PC-9 (cell line): ENCODE measurements at regions not wholly inside any gene's neighbourhood (a gene's known extent, or its start where the extent isn't known, plus 50 kb on each side); places are given as distances from the start of the nearest gene placed in this dataset.

Source experiments
- BruUV-seq: library from RNA; stranded (reverse); fragments of 400-500 nt; replicated peaks from 2 replicates; lab custom pipeline; 2021; lab: Mats Ljungman, UMichigan
- CTCF ChIA-PET: fragments of 300-600 bp; sonication (Branson Sonifier 250); formaldehyde crosslinking; loops from one replicate; lab custom pipeline; 2022; ENCODE audit warnings: antibody characterized with exemption; lab: Charles Lee
- POLR2A ChIA-PET: fragments of 300-600 bp; sonication (Branson Sonifier 250); formaldehyde crosslinking; loops from one replicate; lab custom pipeline; 2022; ENCODE audit warnings: antibody characterized with exemption; ENCODE audit not compliant: unreplicated experiment; lab: Charles Lee
- DNase-seq, 2 experiments: peaks; one replicate each; pipeline versions ENCODE4 v3.0.0 to v3.0.0-alpha.2; 2015 to 2022; ENCODE audit warnings: mixed read lengths in 1 of 2
- H2AFZ ChIP-seq: fragments of 200-600 bp; sonication (generic); 2 replicates; pipeline ENCODE4 v1.8.1; 2017; ENCODE audit warnings: antibody characterized with exemption
- H3F3A ChIP-seq: fragments of 200-600 bp; sonication (generic); 2 replicates; pipeline ENCODE4 v1.8.1; 2017; ENCODE audit warnings: antibody characterized with exemption, mild to moderate bottlenecking, low read depth; ENCODE audit not compliant: insufficient read depth
- H3K27ac ChIP-seq: fragments of 200-600 bp; sonication (generic); 2 replicates; pipeline ENCODE4 v1.6.1; 2016; ENCODE audit warnings: mixed run types
- H3K27me3 ChIP-seq: fragments of 200-600 bp; sonication (generic); 2 replicates; pipeline ENCODE4 v1.6.1; 2016; ENCODE audit warnings: low read depth, mixed run types; ENCODE audit not compliant: insufficient read depth
- H3K36me3 ChIP-seq: fragments of 200-600 bp; sonication (generic); 2 replicates; pipeline ENCODE4 v1.6.1; 2016; ENCODE audit warnings: low read depth, mixed run types
- H3K4me1 ChIP-seq: fragments of 200-600 bp; sonication (generic); replicated peaks from 2 replicates; pipeline ENCODE4 v1.6.1; 2016; ENCODE audit warnings: mixed run types; ENCODE audit not compliant: insufficient read depth
- H3K4me2 ChIP-seq: fragments of 200-600 bp; sonication (generic); 2 replicates; pipeline ENCODE4 v1.6.1; 2017; ENCODE audit warnings: mixed run types
- H3K4me3 ChIP-seq: fragments of 200-600 bp; sonication (generic); 2 replicates; pipeline ENCODE4 v1.6.1; 2016; ENCODE audit warnings: mixed run types
- H3K79me2 ChIP-seq: fragments of 200-600 bp; sonication (generic); 2 replicates; pipeline ENCODE4 v1.6.1; 2017; ENCODE audit warnings: low read depth, mixed run types
- H3K9me2 ChIP-seq: fragments of 200-600 bp; sonication (generic); 2 replicates; pipeline ENCODE4 v1.8.1; 2017; ENCODE audit warnings: mild to moderate bottlenecking; ENCODE audit not compliant: insufficient read depth
- H3K9me3 ChIP-seq: fragments of 200-600 bp; sonication (generic); 2 replicates; pipeline ENCODE4 v1.8.1; 2016; ENCODE audit warnings: low read depth; ENCODE audit not compliant: insufficient read depth
- H4K20me1 ChIP-seq: fragments of 200-600 bp; sonication (generic); 2 replicates; pipeline ENCODE4 v1.8.1; 2017; ENCODE audit not compliant: insufficient read depth
- CTCF ChIP-seq: fragments of 200-600 bp; sonication (generic); conservative IDR thresholded peaks from 2 replicates; pipeline ENCODE4 v1.6.1; 2017; ENCODE audit warnings: mixed run types, antibody characterized with exemption, mild to moderate bottlenecking, moderate library complexity
- EZH2 ChIP-seq: fragments of 200-600 bp; sonication (generic); IDR thresholded peaks from 2 replicates; pipeline ENCODE4 v1.8.0; 2017; ENCODE audit warnings: antibody characterized with exemption, low read depth
- intact Hi-C: fragments of 100-400 bp; cut with micrococcal nuclease; formaldehyde crosslinking; loops from one replicate; pipeline ENCODE4 v1.10.0; 2022; ENCODE audit not compliant: unreplicated experiment

GRCh38 chrX:121504153-121504552 lies 456.7 kb downstream of the GLUD2 start:
- Histone ChIP-seq H3K79me2 (no peaks in the 10 kb centered on the region), H3K9me2 (no peaks in the 10 kb centered on the region; the same call in 1 of the 2 replicates), H4K20me1 (no peaks in the 10 kb centered on the region), H3K4me1 (no peaks in the 10 kb centered on the region), H3K27me3 (no peaks in the 10 kb centered on the region), H3K27ac (no peak overlapping the region), H2AFZ (no peak overlapping the region), H3K4me3 (no peak overlapping the region), H3K9me3 (no peaks in the 10 kb centered on the region), H3K4me2 (no peak overlapping the region), H3F3A (no peaks in the 10 kb centered on the region), H3K36me3 (no peaks in the 10 kb centered on the region)
- TF ChIP-seq EZH2 (no peak), CTCF (no peak)
- BruUV-seq, result no TSS peak
- ChIA-PET POLR2A (no interaction called here), CTCF (no interaction called here)
- DNase-seq, result no peak
- intact Hi-C loops, result no loop called here

- no peak overlapping the region for H3K27ac ChIP-seq
- H3K79me2 ChIP-seq, result no peaks in the 10 kb centered on the region
- H3K4me1 ChIP-seq, result no peaks in the 10 kb centered on the region
- ChIA-PET CTCF (no interaction called here), POLR2A (no interaction called here)
- intact Hi-C loops, result no loop called here
- H2AFZ ChIP-seq, result no peak overlapping the region
- DNase-seq, result no peak
- H3K4me2 ChIP-seq, result no peak overlapping the region
- no TSS peak for BruUV-seq
- H3F3A ChIP-seq, result no peaks in the 10 kb centered on the region
- no peaks in the 10 kb centered on the region for H4K20me1 ChIP-seq
- no peak for TF ChIP-seq CTCF
- no peak for TF ChIP-seq EZH2
- H3K9me3 ChIP-seq, result no peaks in the 10 kb centered on the region; the same call in 1 of the 2 replicates
- H3K27me3 ChIP-seq, result no peaks in the 10 kb centered on the region
- no peak overlapping the region for H3K4me3 ChIP-seq
- no peaks in the 10 kb centered on the region for H3K9me2 ChIP-seq
- no peaks in the 10 kb centered on the region for H3K36me3 ChIP-seq
These were observed 498.9 kb downstream of the GLUD2 start for GRCh38 chrX:121546317-121546716.

GRCh38 chrX:121558886-121559285 lies 511.5 kb downstream of the GLUD2 start:
- no peaks in the 10 kb centered on the region for H3K9me2 ChIP-seq
- POLR2A ChIA-PET, result no interaction called here
- intact Hi-C loops, result no loop called here
- H3K4me1 ChIP-seq, result no peaks in the 10 kb centered on the region
- no peak for DNase-seq
- no peaks in the 10 kb centered on the region for H3K9me3 ChIP-seq
- H3K36me3 ChIP-seq, result no peaks in the 10 kb centered on the region
- H2AFZ ChIP-seq, result no peak overlapping the region
- CTCF ChIA-PET, result no interaction called here
- H4K20me1 ChIP-seq, result no peaks in the 10 kb centered on the region
- no peak overlapping the region for H3K4me2 ChIP-seq
- H3K27me3 ChIP-seq, result no peaks in the 10 kb centered on the region
- H3F3A ChIP-seq, result no peaks in the 10 kb centered on the region
- no peak overlapping the region for H3K4me3 ChIP-seq
- no peak overlapping the region for H3K27ac ChIP-seq
- H3K79me2 ChIP-seq, result no peaks in the 10 kb centered on the region
- BruUV-seq, result no TSS peak
- TF ChIP-seq EZH2 (no peak), CTCF (no peak)
